SK-MEL-5 (cell line): ENCODE measurements at regions not wholly inside any gene's neighbourhood (a gene's known extent, or its start where the extent isn't known, plus 50 kb on each side); places are given as distances from the start of the nearest gene placed in this dataset.
"Not testable (repeated sequence)": the region's sequence is repeated elsewhere in the genome, so short reads cannot be mapped to it uniquely, and the experiment has no call there.

Experiments
- DNase-seq: peaks from one replicate; pipeline ENCODE4 v3.0.0-alpha.2; 2016; ENCODE audit warnings: low read depth, low spot score
- in situ Hi-C: cut with HindIII; loops from 2 replicates; pipeline ENCODE4 v1.10.0; 2016; ENCODE audit warnings: low sequenced_read_pairs, high pct_unique_total_duplicates, low pct_unique_long_range_greater_than_20kb

DNA sequence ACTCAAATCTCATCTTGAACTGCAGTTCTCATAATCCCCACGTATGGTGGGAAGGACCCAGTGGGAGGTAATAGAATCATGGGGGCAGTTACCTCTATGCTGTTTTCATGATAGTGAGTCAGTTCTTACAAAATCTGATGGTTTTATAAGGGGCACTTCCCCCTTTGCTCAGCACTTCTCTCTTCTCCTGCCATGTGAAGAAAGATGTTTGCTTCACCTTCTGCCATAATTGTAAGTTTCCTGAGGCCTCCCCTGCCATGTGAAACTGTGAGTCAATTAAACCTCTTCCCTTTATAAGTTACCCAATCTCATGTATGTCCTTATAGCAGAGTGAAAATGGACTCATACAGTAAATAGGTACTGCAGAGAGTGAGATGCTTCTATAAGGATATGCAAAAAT is 1050.6 kb upstream of the GRIA3 start:
- DNase-seq, result no peak
- in situ Hi-C loops, result no loop called here

DNA sequence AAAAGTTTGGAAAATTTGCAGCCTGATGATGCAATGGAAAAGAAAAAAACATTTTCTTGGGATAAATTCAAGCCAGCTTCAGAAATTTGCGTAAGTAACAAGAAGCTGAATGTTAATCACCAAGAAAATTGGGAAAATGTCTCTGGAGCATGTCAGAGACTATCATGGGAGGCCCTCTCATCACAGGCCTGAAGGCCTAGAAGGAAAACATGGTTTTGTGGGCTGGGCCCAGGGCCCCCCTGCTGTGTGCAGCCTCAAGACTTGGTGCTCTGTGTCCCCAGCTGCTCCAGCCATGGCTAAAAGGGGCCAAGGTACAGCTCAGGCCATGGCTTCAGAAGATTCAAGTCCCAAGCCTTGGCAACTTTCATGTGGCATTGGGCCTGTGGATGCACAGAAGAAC is 1049.8 kb upstream of the GRIA3 start:
- in situ Hi-C loops, result no loop called here
- no peak for DNase-seq

GRCh38 chrX:122135070-122135469 is 1049.0 kb upstream of the GRIA3 start:
- in situ Hi-C loops, result no loop called here
- no peak for DNase-seq

DNA sequence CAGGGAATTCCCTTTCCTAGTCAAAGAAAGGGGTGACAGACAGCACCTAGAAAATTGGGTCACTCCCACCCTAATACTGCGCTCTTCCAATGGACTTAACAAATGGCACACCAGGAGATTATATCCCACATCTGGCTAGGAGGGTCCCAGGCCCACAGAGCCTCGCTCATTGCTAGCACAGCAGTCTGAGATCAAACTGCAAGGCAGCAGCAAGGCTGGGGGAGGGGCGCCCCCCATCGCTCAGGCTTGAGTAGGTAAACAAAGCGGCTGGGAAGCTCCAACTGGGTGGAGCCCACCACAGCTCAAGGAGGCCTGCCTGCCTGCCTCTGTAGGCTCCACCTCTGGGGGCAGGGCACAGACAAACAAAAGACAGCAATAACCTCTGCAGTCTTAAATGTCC is 1043.9 kb upstream of the GRIA3 start:
- in situ Hi-C loops, DNase-seq: not testable (repeated sequence)

GRCh38 chrX:122154019-122154418 is 1030.1 kb upstream of the GRIA3 start:
- in situ Hi-C loops, result no loop called here

DNA sequence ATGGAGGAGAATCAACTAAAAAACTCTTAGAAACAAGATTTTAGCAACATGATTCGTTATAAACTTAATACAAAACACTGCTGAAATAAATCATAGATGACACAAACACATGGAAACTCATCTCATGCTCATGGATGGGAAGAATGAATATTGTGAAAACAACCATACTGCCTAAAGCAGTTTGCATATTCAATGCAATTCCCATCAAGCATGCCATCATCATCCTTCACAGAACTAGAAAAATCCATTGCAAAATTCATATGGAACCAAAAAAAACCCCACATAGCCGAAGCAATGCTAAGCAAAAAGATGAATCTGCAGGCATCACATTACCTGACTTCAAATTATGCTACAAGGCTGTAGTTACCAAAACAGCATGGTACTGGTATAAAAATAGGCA is 1015.8 kb upstream of the GRIA3 start:
- no peak for DNase-seq
- in situ Hi-C loops, result no loop called here

More at GRCh38 chrX:122154019-122154418, 1030.1 kb upstream of the GRIA3 start:
- DNase-seq, result no peak

DNA sequence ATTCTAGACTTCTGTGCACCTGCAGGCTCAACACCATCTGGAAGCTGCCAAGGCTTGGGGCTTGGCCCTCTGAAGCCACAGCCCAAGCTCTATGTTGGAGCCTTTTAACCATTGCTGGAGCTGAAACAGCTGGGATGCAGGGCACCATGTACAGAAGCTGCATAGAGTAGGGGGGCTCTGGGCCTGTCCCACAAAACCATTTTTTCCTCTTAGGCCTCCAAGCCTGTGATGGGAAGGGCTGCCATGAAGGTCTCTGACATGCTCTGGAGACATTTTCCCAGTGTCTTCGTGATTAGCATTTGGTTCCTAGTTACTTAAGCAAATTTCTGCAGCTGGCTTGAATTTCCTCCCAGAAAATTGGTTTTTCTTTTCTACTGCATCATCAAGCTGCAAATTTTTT is 999.3 kb upstream of the GRIA3 start:
- in situ Hi-C loops, result no loop called here

DNA sequence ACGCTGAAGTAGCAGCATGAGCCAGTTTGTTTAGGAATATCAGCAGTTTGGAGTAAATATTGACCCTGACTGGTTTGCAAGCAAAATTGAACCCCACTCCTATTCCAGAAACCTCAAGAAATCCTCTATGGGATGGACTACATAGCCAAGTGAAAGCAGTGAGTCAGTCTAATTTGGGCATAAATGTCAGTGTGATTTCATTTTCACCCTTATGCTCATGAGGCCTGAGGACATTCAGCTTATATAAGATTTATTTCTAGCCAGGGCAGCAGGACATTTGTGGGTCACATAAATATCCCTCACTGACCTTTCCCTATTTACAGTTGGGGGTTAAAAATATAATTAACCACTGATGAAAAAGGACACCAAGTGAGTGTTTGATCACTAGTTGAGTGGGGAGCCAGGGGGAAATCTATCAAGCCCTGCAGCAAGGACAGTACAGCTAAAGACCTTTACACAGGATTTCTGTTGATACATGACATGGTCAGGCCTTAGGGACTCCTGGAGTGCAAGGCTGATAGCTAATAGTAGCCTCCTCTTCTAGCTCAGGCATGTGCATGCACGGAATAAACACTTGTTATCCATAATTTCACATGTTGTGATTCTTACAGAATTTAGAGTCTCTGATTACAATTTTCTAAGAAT is 996.9 kb upstream of the GRIA3 start:
- in situ Hi-C loops, result no loop called here

More for the DNA sequence above, 999.3 kb upstream of the GRIA3 start:
- no peak for DNase-seq

GRCh38 chrX:122188751-122189150 is 995.3 kb upstream of the GRIA3 start:
- in situ Hi-C loops, result no loop called here
- no peak for DNase-seq

More for the DNA sequence above, 996.9 kb upstream of the GRIA3 start:
- DNase-seq, result no peak

DNA sequence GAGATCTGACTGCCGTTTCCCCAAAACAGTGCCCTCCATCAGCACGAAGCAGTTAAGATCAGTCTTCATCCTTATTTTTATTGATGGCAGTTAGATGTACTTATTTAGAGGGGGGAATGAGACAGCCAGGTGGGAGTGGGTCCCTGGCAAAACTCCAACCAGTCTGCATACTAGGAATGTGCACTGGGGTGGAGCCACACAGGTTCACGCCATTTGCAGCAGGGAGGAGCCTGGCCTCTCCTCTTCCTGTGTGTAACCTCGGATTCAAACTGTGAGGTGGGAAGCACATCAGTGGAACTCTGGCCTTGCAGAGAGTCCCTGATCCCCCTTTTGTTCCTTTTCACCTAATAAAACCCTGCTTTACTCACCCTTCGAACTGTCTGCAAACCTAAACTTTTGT is 987.7 kb upstream of the GRIA3 start:
- DNase-seq, result no peak
- in situ Hi-C loops, result no loop called here

- in situ Hi-C loops, result no loop called here
- DNase-seq, result no peak
Observed at GRCh38 chrX:122203399-122203798, 980.7 kb upstream of the GRIA3 start.

DNA sequence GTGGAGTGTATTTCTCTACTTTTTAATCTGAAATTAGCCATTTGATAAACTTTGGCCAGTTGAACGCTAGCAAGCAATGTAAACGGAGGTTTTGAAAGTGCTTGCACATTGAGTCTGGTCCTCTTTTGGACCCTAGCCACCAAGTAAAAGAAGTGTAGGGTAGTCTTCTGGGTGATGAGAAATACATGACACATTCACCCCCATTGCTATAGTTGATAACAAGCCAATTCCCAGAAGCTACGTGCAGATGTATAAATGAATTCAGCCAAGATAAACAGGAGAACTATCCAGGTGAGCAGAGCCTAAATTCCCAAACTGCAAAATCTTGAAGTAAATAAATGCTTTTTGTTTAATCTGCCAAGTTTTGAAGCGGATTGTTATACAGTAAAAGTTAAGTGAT is 965.4 kb upstream of the GRIA3 start:
- in situ Hi-C loops, result no loop called here
- no peak for DNase-seq

- DNase-seq, result no peak
- in situ Hi-C loops, result no loop called here
Observed at GRCh38 chrX:122219226-122219625, 964.9 kb upstream of the GRIA3 start.

GRCh38 chrX:122219735-122220134 is 964.3 kb upstream of the GRIA3 start:
- DNase-seq, result no peak
- in situ Hi-C loops, result no loop called here

DNA sequence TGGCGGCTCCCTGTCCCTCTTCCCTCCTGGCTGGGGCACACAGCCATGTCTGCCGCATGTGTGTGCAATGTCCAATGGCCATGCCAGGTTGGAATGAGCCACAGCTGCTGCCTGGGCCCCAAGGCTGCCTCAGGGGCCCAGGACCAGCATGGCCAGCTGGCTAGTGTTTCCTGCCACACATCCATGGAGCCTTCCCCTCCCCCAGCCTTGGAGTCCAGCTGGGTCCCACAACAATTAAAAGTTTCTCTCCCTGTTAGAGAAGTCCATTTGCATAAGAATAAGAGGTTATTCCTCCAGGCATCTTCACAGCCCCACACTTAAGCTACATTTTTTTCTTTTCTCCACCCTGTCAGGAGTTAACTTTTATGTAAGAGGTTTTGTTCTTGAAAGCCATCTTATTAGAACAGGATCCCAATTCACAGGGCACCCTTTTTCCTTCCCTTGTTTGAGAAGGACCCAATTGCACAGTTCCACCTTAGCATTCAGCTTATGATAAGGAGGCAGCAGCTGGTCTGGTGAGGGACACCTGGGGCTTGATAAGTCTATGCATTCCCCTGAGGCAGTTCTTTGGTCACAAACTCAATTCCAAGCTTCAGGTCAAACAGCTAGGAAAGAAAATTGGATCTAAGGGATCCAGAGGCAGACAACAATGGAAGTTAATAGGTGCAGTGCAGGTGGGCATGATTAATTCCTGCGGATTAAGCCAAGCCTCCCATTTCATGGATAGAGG is 963.3 kb upstream of the GRIA3 start:
- in situ Hi-C loops, result no loop called here
- no peak for DNase-seq

DNA sequence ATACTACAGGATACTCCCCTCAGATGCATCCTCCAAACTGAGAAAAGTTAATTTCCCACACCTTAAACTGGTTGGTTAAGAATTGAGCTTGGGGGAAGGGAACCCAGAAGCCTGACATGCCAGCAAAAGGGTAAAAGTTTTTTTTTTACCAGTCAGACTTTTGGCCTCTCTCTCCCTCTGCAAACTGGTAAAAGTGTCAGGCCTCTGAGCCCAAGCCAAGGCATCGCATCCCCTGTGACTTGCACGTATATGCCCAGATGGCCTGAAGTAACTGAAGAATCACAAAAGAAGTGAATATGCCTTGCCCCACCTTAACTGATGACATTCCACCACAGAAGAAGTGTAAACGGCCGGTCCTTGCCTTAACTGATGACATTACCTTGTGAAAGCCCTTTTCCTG is 962.3 kb upstream of the GRIA3 start:
- DNase-seq, in situ Hi-C loops: not testable (repeated sequence)

DNA sequence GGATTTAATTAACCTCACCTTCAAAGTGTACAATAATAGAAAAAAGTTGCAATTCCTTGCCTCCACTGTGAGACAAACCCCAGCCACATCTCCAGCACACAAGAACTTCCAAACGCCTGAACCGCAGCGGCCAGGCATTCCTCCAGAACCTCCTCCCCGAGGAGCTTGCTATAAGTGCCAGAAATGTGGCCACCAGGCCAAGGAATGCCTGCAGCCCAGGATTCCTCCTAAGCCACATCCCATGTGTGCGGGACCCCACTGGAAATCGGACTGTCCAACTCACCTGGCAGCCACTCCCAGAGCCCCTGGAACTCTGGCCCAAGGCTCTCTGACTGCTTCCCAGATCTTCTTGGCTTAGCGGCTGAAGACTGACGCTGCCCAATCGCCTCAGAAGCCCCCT is 959.9 kb upstream of the GRIA3 start:
- in situ Hi-C loops, DNase-seq: not testable (repeated sequence)

- in situ Hi-C loops, result no loop called here
- no peak for DNase-seq
Observed at GRCh38 chrX:122238801-122239200, 945.3 kb upstream of the GRIA3 start.

DNA sequence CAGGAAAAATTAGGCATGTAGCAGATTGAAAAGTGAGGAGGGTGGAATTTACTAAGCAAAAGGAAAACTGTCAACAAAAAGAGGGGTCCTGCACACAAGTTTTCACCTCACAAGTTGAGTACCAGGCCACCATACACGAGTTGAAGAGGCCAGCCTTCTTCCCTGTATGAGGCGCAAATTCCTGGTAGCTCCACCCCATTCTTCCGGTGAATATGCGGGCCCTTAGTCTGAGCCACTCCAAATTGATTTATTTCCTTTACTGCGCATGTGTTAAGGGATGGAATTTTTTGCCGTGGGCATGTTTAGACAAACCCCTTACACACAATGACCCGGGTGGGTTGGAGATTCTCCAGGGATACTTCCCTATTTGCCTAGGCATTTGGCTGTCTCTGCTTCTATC is 942.1 kb upstream of the GRIA3 start:
- in situ Hi-C loops, result no loop called here

More for the DNA sequence above, 942.1 kb upstream of the GRIA3 start:
- no peak for DNase-seq
